OCI-LY1 (cell line): ENCODE measurements at regions not wholly inside any gene's neighbourhood (a gene's known extent, or its start where the extent isn't known, plus 50 kb on each side); places are given as distances from the start of the nearest gene placed in this dataset.

Experiments used
- H2AFZ ChIP-seq: fragments of 200-600 bp; sonication (generic), shearing (Covaris generic); 2 replicates; pipeline ENCODE4 v1.6.0; 2014; ENCODE audit warnings: antibody characterized with exemption, mild to moderate bottlenecking, low read length
- H3F3A ChIP-seq: fragments of 200-600 bp; sonication (generic), shearing (Covaris generic); 2 replicates; pipeline ENCODE4 v1.6.0; 2014; ENCODE audit warnings: mild to moderate bottlenecking, antibody characterized with exemption, low read length, moderate library complexity; ENCODE audit not compliant: insufficient read depth
- H3K27ac ChIP-seq: fragments of 200-600 bp; sonication (generic); 2 replicates; pipeline ENCODE4 v1.5.1; 2014; ENCODE audit warnings: low read length, mixed run types, mild to moderate bottlenecking, low read depth; ENCODE audit not compliant: poor library complexity, severe bottlenecking
- H3K27me3 ChIP-seq: fragments of 200-600 bp; sonication (generic); 2 replicates; pipeline ENCODE4 v1.6.0; 2014; ENCODE audit warnings: antibody characterized with exemption, mild to moderate bottlenecking, low read length, moderate library complexity; ENCODE audit not compliant: insufficient read depth
- H3K36me3 ChIP-seq: fragments of 200-600 bp; sonication (generic); 2 replicates; pipeline ENCODE4 v1.6.1; 2014; ENCODE audit warnings: mild to moderate bottlenecking, antibody characterized with exemption, low read length, moderate library complexity, mixed read lengths; ENCODE audit not compliant: insufficient read depth
- H3K4me1 ChIP-seq: fragments of 200-600 bp; sonication (generic); 2 replicates; pipeline ENCODE4 v1.5.1; 2014; ENCODE audit warnings: mild to moderate bottlenecking, low read length, moderate library complexity; ENCODE audit not compliant: insufficient read depth, severe bottlenecking
- H3K4me2 ChIP-seq: fragments of 200-600 bp; sonication (generic), shearing (Covaris generic); 2 replicates; pipeline ENCODE4 v1.6.1; 2014; ENCODE audit warnings: low read length
- H3K4me3 ChIP-seq: fragments of 200-600 bp; sonication (generic); 2 replicates; pipeline ENCODE4 v1.5.1; 2014; ENCODE audit warnings: low read length, low read depth, mild to moderate bottlenecking, mixed read lengths; ENCODE audit not compliant: poor library complexity, severe bottlenecking
- H3K79me2 ChIP-seq: fragments of 200-600 bp; shearing (Covaris generic); 2 replicates; pipeline ENCODE4 v1.6.1; 2016; ENCODE audit warnings: mixed run types, low read length, mixed read lengths; ENCODE audit not compliant: insufficient read depth
- H3K9ac ChIP-seq: fragments of 200-600 bp; sonication (generic), shearing (Covaris generic); 2 replicates; pipeline ENCODE4 v1.6.1; 2014; ENCODE audit warnings: mild to moderate bottlenecking, low read length, mixed read lengths
- H3K9me2 ChIP-seq: fragments of 200-600 bp; sonication (generic), shearing (Covaris generic); 2 replicates; pipeline ENCODE4 v1.6.1; 2014; ENCODE audit warnings: low read depth, mild to moderate bottlenecking, low read length, mixed read lengths
- H3K9me3 ChIP-seq: fragments of 200-600 bp; shearing (Covaris generic); 2 replicates; pipeline ENCODE4 v1.6.1; 2014; ENCODE audit warnings: low read length, mixed read lengths
- H4K20me1 ChIP-seq: fragments of 200-600 bp; sonication (generic), shearing (Covaris generic); 2 replicates; pipeline ENCODE4 v1.6.0; 2016; ENCODE audit warnings: mild to moderate bottlenecking, low read length; ENCODE audit not compliant: insufficient read depth
- EZH2 ChIP-seq: fragments of 200-600 bp; sonication (generic), shearing (Covaris generic); IDR thresholded peaks from 2 replicates; pipeline ENCODE4 v1.8.0; 2017; ENCODE audit warnings: borderline replicate concordance, mixed run types, mild to moderate bottlenecking, antibody characterized with exemption, low read length, moderate library complexity, mixed read lengths
- TF ChIP-seq, protein P1 (sequence below): fragments of 200-600 bp; sonication (generic), shearing (Covaris generic); IDR thresholded peaks from 2 replicates; pipeline ENCODE4 v1.5.1; 2017; ENCODE audit warnings: mild to moderate bottlenecking, antibody characterized with exemption, low read length, moderate library complexity, mixed read lengths

DNA sequence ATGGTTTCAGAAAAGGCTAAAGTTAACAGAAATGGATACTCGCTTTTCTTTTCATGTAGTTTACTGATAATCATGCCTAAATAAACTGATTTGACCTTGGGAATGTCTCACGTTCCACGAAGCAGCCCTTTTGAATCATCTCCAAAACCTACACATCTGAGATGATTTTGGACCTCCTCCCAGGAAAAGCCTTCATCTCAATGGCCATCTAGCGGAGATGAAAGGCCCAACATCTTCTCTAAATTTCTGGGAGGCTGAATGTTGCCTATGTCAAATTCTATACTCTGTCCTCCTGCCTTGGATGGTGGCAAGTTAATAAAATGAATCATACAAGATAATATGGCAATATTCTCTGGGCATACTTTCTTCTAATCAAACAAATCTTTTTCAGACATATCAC, 448.5 kb downstream of the ZEB2 start:
- H3K4me3 ChIP-seq, result no peak overlapping the region
- no peak overlapping the region for H2AFZ ChIP-seq
- H3K4me1 ChIP-seq, result no peaks in the 10 kb centered on the region
- no peak overlapping the region for H3K27ac ChIP-seq
- H3K9me3 ChIP-seq, result no peaks in the 10 kb centered on the region
- no peaks in the 10 kb centered on the region for H3K79me2 ChIP-seq
- no peak overlapping the region for H3K9ac ChIP-seq
- H3F3A ChIP-seq, result no peaks in the 10 kb centered on the region
- no peak overlapping the region for H3K4me2 ChIP-seq
- no peak for TF ChIP-seq EZH2
- TF ChIP-seq, protein P1, sequence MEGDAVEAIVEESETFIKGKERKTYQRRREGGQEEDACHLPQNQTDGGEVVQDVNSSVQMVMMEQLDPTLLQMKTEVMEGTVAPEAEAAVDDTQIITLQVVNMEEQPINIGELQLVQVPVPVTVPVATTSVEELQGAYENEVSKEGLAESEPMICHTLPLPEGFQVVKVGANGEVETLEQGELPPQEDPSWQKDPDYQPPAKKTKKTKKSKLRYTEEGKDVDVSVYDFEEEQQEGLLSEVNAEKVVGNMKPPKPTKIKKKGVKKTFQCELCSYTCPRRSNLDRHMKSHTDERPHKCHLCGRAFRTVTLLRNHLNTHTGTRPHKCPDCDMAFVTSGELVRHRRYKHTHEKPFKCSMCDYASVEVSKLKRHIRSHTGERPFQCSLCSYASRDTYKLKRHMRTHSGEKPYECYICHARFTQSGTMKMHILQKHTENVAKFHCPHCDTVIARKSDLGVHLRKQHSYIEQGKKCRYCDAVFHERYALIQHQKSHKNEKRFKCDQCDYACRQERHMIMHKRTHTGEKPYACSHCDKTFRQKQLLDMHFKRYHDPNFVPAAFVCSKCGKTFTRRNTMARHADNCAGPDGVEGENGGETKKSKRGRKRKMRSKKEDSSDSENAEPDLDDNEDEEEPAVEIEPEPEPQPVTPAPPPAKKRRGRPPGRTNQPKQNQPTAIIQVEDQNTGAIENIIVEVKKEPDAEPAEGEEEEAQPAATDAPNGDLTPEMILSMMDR, result no peak
- H3K36me3 ChIP-seq, result no peaks in the 10 kb centered on the region
- no peaks in the 10 kb centered on the region for H4K20me1 ChIP-seq
- H3K27me3 ChIP-seq, result no peaks in the 10 kb centered on the region
- no peaks in the 10 kb centered on the region for H3K9me2 ChIP-seq

DNA sequence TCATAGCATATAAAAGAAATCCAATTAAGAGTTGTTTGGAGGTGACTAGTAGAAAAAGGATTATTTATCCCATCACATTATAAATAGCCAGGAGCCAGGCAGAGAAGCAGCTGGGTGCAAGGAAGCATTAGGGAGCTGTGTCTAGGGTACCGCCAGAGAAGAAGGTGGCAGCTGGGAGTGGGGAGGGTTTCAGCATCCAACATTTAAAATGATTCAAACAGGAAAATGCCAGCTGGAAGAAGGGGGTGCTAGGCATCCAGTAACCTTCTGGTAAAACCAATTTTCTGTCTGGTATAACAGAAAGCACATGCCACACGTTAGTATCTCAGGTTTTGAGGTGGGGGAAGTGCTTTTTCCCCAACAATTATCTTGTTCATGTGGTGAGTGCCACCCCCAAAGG, 452.4 kb downstream of the ZEB2 start:
- Histone ChIP-seq H3K4me3 (no peak overlapping the region), H3K36me3 (no peaks in the 10 kb centered on the region), H2AFZ (no peak overlapping the region), H3K79me2 (no peaks in the 10 kb centered on the region), H3F3A (no peaks in the 10 kb centered on the region), H3K27ac (no peak overlapping the region), H3K9me3 (0 out of 2 replicates have a peak, but pooled peaks cover 3% of the 10 kb centered on the region), H3K4me1 (no peaks in the 10 kb centered on the region), H3K9me2 (no peaks in the 10 kb centered on the region), H3K27me3 (no peaks in the 10 kb centered on the region), H3K9ac (no peak overlapping the region), H3K4me2 (no peak overlapping the region), H4K20me1 (no peaks in the 10 kb centered on the region)
- TF ChIP-seq EZH2, result no peak
- TF ChIP-seq, protein P1, result no peak

DNA sequence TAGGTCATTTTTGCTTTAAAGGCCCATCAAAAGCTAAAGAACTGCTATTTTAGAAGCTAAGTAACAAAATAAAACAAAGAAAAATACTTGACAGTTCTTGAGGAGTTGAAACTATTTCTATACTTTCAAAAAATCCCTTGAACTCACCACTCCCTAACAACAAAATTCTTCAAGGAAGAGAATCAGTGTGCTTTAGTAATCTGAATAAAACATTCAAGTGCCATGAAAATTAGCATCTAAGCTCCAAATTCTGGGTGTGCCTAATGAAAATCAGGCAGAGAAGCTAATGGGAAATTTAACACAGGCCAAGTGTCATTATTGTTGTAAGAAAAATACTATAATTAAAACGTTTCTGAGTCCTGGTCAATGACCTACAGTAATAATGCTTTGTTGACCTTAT, 456.3 kb downstream of the ZEB2 start:
- Histone ChIP-seq H3K27ac (no peak overlapping the region), H3K27me3 (no peaks in the 10 kb centered on the region), H2AFZ (no peak overlapping the region), H3K4me3 (no peak overlapping the region), H3K9ac (no peak overlapping the region), H3F3A (no peaks in the 10 kb centered on the region), H3K79me2 (no peaks in the 10 kb centered on the region), H3K9me2 (no peaks in the 10 kb centered on the region), H3K4me1 (no peaks in the 10 kb centered on the region), H3K4me2 (no peak overlapping the region), H3K36me3 (no peaks in the 10 kb centered on the region), H4K20me1 (no peaks in the 10 kb centered on the region), H3K9me3 (0 out of 2 replicates have a peak, but pooled peaks cover 3% of the 10 kb centered on the region)
- no peak for TF ChIP-seq EZH2
- TF ChIP-seq, protein P1, result no peak
